OCI-LY7 (cell line): ENCODE measurements at regions not wholly inside any gene's neighbourhood (a gene's known extent, or its start where the extent isn't known, plus 50 kb on each side); places are given as distances from the start of the nearest gene placed in this dataset.

ENCODE experiments used
- BruUV-seq: library from RNA; stranded (reverse); fragments of 400-500 nt; replicated peaks from 2 replicates; lab custom pipeline; 2021; lab: Mats Ljungman, UMichigan
- CTCF ChIA-PET: fragments of 300-600 bp; sonication (Branson Sonifier 250); formaldehyde crosslinking; loops from one replicate; lab custom pipeline; 2022; ENCODE audit warnings: antibody characterized with exemption; ENCODE audit not compliant: unreplicated experiment; lab: Charles Lee
- POLR2A ChIA-PET: fragments of 300-600 bp; sonication (Branson Sonifier 250); formaldehyde crosslinking; loops from one replicate; lab custom pipeline; 2022; ENCODE audit warnings: antibody characterized with exemption; lab: Charles Lee
- DNase-seq: peaks from one replicate; pipeline ENCODE4 v3.0.0-alpha.2; 2015; ENCODE audit warnings: low spot score
- H2AFZ ChIP-seq: fragments of 200-600 bp; sonication (generic), shearing (Covaris generic); 2 replicates; pipeline ENCODE4 v1.6.1; 2014; ENCODE audit warnings: mild to moderate bottlenecking, antibody characterized with exemption, low read length, moderate library complexity
- H3K27ac ChIP-seq: fragments of 200-600 bp; sonication (generic); 2 replicates; pipeline ENCODE4 v1.5.1; 2014; ENCODE audit warnings: mixed run types, low read depth, mild to moderate bottlenecking, moderate library complexity, low read length, inconsistent platforms; ENCODE audit not compliant: poor library complexity, severe bottlenecking
- H3K36me3 ChIP-seq: fragments of 200-600 bp; sonication (generic); 2 replicates; pipeline ENCODE4 v1.6.1; 2014; ENCODE audit warnings: mild to moderate bottlenecking, antibody characterized with exemption, low read length, moderate library complexity, mixed read lengths; ENCODE audit not compliant: insufficient read depth
- H3K4me1 ChIP-seq: fragments of 200-600 bp; sonication (generic); 2 replicates; pipeline ENCODE4 v1.5.1; 2014; ENCODE audit warnings: mild to moderate bottlenecking, low read length; ENCODE audit not compliant: insufficient read depth, poor library complexity, severe bottlenecking
- H3K4me2 ChIP-seq: fragments of 200-600 bp; sonication (generic); 2 replicates; pipeline ENCODE4 v1.6.1; 2014; ENCODE audit warnings: mild to moderate bottlenecking, low read length
- H3K4me3 ChIP-seq: fragments of 200-600 bp; sonication (generic); 2 replicates; pipeline ENCODE4 v1.5.1; 2014; ENCODE audit warnings: mild to moderate bottlenecking, low read depth, low read length; ENCODE audit not compliant: poor library complexity, severe bottlenecking
- H3K79me2 ChIP-seq: fragments of 200-600 bp; sonication (generic); 2 replicates; pipeline ENCODE4 v1.6.1; 2016; ENCODE audit warnings: low read depth, mild to moderate bottlenecking, low read length, moderate library complexity, mixed read lengths; ENCODE audit not compliant: insufficient read depth
- H3K9me2 ChIP-seq: fragments of 200-600 bp; sonication (generic); 2 replicates; pipeline ENCODE4 v1.6.1; 2016; ENCODE audit warnings: mild to moderate bottlenecking, low read length, mixed read lengths; ENCODE audit not compliant: insufficient read depth
- H3K9me3 ChIP-seq: fragments of 200-600 bp; sonication (generic); 2 replicates; pipeline ENCODE4 v1.6.1; 2014; ENCODE audit warnings: mild to moderate bottlenecking, mixed run types, low read length, mixed read lengths
- H4K20me1 ChIP-seq: fragments of 200-600 bp; sonication (generic); 2 replicates; pipeline ENCODE4 v1.6.1; 2014; ENCODE audit warnings: mild to moderate bottlenecking, antibody characterized with exemption, low read length, moderate library complexity, mixed read lengths; ENCODE audit not compliant: insufficient read depth
- EZH2phosphoT487 ChIP-seq: fragments of 200-600 bp; sonication (generic); IDR thresholded peaks from 2 replicates; pipeline ENCODE4 v1.6.1; 2018; ENCODE audit warnings: low read depth, borderline replicate concordance, mild to moderate bottlenecking, mixed run types, antibody characterized with exemption, low read length, moderate library complexity, mixed read lengths
- intact Hi-C: fragments of 100-400 bp; cut with micrococcal nuclease; formaldehyde crosslinking; loops from one replicate; pipeline ENCODE4 v1.10.0; 2022; ENCODE audit not compliant: unreplicated experiment
- TF ChIP-seq, protein P1 (sequence below): fragments of 200-600 bp; sonication (generic); conservative IDR thresholded peaks from 2 replicates; pipeline ENCODE4 v1.5.1; 2014; ENCODE audit warnings: mild to moderate bottlenecking, antibody characterized with exemption, low read length, moderate library complexity, mixed read lengths

DNA sequence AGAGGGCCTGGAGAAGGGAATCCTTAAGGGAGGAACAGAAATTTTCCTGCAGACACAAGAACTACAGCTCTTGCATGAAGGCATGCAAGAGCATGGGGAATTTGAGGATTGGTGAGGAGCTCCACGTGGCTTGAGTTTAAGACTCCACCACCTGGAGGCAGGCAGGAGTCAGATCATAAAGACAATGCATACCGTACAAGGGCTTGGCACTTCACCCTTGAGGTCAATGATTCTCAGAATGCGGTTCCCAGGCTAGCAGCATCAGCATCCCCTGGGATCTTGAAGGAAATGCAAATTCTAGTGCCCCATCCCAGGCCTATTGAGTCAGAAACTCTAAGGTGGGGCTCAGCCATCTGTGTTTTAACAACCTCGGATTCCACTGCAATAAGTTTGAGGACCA lies 143.8 kb downstream of the C7orf25 start:
- CTCF ChIA-PET = no interaction called here
- TF ChIP-seq, protein P1, sequence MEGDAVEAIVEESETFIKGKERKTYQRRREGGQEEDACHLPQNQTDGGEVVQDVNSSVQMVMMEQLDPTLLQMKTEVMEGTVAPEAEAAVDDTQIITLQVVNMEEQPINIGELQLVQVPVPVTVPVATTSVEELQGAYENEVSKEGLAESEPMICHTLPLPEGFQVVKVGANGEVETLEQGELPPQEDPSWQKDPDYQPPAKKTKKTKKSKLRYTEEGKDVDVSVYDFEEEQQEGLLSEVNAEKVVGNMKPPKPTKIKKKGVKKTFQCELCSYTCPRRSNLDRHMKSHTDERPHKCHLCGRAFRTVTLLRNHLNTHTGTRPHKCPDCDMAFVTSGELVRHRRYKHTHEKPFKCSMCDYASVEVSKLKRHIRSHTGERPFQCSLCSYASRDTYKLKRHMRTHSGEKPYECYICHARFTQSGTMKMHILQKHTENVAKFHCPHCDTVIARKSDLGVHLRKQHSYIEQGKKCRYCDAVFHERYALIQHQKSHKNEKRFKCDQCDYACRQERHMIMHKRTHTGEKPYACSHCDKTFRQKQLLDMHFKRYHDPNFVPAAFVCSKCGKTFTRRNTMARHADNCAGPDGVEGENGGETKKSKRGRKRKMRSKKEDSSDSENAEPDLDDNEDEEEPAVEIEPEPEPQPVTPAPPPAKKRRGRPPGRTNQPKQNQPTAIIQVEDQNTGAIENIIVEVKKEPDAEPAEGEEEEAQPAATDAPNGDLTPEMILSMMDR = no peak
- TF ChIP-seq EZH2phosphoT487 = no peak

DNA sequence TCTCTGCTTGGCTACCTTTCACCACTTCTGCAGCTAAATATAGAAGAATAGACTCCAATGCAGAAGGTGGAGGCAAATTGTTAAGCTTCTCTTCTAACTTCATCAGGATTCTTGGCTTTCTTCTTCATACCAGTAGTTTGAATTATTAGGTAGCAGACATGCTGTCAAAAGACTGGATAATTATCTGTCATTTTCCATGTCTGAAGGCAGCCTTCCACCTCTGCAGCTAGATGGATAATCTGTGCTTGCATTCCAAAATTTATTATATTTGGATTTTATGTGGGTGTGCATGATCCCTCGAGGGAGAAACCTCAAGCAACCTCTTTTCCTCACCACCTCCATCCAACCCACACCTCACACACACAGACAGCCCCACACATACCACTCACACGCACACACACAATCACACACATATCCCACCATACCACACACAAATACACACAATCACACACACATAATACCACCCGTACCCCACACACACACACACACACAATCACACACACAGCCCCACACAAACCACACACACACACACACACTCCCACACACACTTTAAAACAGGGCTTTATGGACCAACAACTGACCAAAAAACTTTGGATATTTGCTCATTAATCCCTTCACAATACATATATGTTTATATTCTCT lies 145.0 kb downstream of the C7orf25 start:
- Histone ChIP-seq H3K36me3 (no peaks in the 10 kb centered on the region), H2AFZ (no peak overlapping the region), H4K20me1 (no peaks in the 10 kb centered on the region), H3K4me2 (no peak overlapping the region), H3K79me2 (no peaks in the 10 kb centered on the region), H3K9me2 (no peaks in the 10 kb centered on the region), H3K9me3 (no peaks in the 10 kb centered on the region), H3K4me3 (no peak overlapping the region), H3K27ac (no peak overlapping the region), H3K4me1 (no peaks in the 10 kb centered on the region)
- TF ChIP-seq, protein P1 = no peak
- no peak for TF ChIP-seq EZH2phosphoT487
- no TSS peak for BruUV-seq
- intact Hi-C loops = no loop called here
- DNase-seq = no peak
- CTCF ChIA-PET = no interaction called here
- POLR2A ChIA-PET = no interaction called here

More for the DNA sequence above, 143.8 kb downstream of the C7orf25 start:
- H3K27ac ChIP-seq = no peak overlapping the region
- H3K36me3 ChIP-seq = no peaks in the 10 kb centered on the region
- DNase-seq = no peak
- POLR2A ChIA-PET = no interaction called here
- H3K9me2 ChIP-seq = no peaks in the 10 kb centered on the region
- H3K4me3 ChIP-seq = no peak overlapping the region
- no TSS peak for BruUV-seq
- no peaks in the 10 kb centered on the region for H3K9me3 ChIP-seq
- H3K79me2 ChIP-seq = no peaks in the 10 kb centered on the region
- H3K4me1 ChIP-seq = no peaks in the 10 kb centered on the region
- intact Hi-C loops = no loop called here
- no peak overlapping the region for H3K4me2 ChIP-seq
- no peak overlapping the region for H2AFZ ChIP-seq
- no peaks in the 10 kb centered on the region for H4K20me1 ChIP-seq

DNA sequence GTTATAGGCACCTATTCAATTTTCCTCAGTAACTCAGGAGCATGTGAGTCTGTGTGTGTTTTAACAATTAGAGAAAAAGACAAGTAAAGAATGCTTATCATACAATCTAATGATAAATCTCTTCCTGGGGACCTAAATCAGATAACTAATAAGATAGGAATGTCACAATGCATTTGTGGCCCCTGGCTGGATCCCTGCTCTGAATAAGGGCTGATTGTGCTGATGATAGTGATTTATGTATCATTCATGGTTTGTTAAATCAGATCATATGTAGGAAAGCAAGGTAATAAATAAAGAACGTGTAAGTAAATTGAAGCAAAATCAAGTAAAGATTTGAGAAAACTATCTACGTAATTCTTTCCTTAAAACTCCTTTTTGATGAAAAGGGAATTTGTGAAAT lies 145.9 kb downstream of the C7orf25 start:
- no peaks in the 10 kb centered on the region for H4K20me1 ChIP-seq
- POLR2A ChIA-PET = no interaction called here

More for the DNA sequence above, 145.9 kb downstream of the C7orf25 start:
- H3K4me1 ChIP-seq = no peaks in the 10 kb centered on the region
- no peak overlapping the region for H3K4me3 ChIP-seq
- intact Hi-C loops = no loop called here
- no peak overlapping the region for H3K4me2 ChIP-seq
- BruUV-seq = no TSS peak
- no peak for DNase-seq
- H3K36me3 ChIP-seq = no peaks in the 10 kb centered on the region
- TF ChIP-seq, protein P1 = no peak
- TF ChIP-seq EZH2phosphoT487 = no peak
- H3K79me2 ChIP-seq = no peaks in the 10 kb centered on the region
- H3K9me3 ChIP-seq = no peaks in the 10 kb centered on the region
- no peak overlapping the region for H2AFZ ChIP-seq
- no peaks in the 10 kb centered on the region for H3K9me2 ChIP-seq
- H3K27ac ChIP-seq = no peak overlapping the region
- CTCF ChIA-PET = no interaction called here
